Osteocyte (in vitro differentiated cells): ENCODE measurements at regions not wholly inside any gene's neighbourhood (a gene's known extent, or its start where the extent isn't known, plus 50 kb on each side); places are given as distances from the start of the nearest gene placed in this dataset.

Source experiments
- DNase-seq: peaks from one replicate; pipeline ENCODE4 v3.0.0; 2021; ENCODE audit warnings: mixed read lengths; ENCODE audit not compliant: unreplicated experiment; ENCODE audit errors: extremely low spot score
- H3K27ac Mint-ChIP-seq: one replicate; pipeline ENCODE4 v1.8.0; 2021; ENCODE audit warnings: mild to moderate bottlenecking, mixed read lengths; ENCODE audit not compliant: unreplicated experiment
- H3K27me3 Mint-ChIP-seq: one replicate; pipeline ENCODE4 v1.8.0; 2021; ENCODE audit warnings: mixed read lengths; ENCODE audit not compliant: unreplicated experiment
- H3K36me3 Mint-ChIP-seq: one replicate; pipeline ENCODE4 v1.8.0; 2021; ENCODE audit warnings: mixed read lengths; ENCODE audit not compliant: unreplicated experiment
- H3K4me1 Mint-ChIP-seq: one replicate; pipeline ENCODE4 v1.8.0; 2021; ENCODE audit warnings: mixed read lengths; ENCODE audit not compliant: unreplicated experiment
- H3K4me3 Mint-ChIP-seq: one replicate; pipeline ENCODE4 v1.8.0; 2021; ENCODE audit warnings: mild to moderate bottlenecking, moderate library complexity, mixed read lengths; ENCODE audit not compliant: unreplicated experiment
- H3K9me3 Mint-ChIP-seq: one replicate; pipeline ENCODE4 v1.8.0; 2021; ENCODE audit warnings: mixed read lengths; ENCODE audit not compliant: unreplicated experiment
- CTCF ChIP-seq: fragments of 200-600 bp; sonication (generic); IDR thresholded peaks from 2 replicates; pipeline ENCODE4 v1.5.0; 2021; ENCODE audit warnings: antibody characterized with exemption, mild to moderate bottlenecking, moderate library complexity

- H3K4me3 Mint-ChIP-seq, result no peak overlapping the region
- DNase-seq, result no peak
- H3K27me3 Mint-ChIP-seq, result peaks cover 4% of the 10 kb centered on the region
- peaks cover 15% of the 10 kb centered on the region for H3K9me3 Mint-ChIP-seq
- H3K36me3 Mint-ChIP-seq, result no peaks in the 10 kb centered on the region
- no peaks in the 10 kb centered on the region for H3K4me1 Mint-ChIP-seq
- no peak overlapping the region for H3K27ac Mint-ChIP-seq
- TF ChIP-seq CTCF, result no peak
These were observed 389.2 kb downstream of the FBXO15 start for GRCh38 chr18:73758446-73758845.

- no peak overlapping the region for H3K27ac Mint-ChIP-seq
- H3K9me3 Mint-ChIP-seq, result peaks cover 11% of the 10 kb centered on the region
- no peak for DNase-seq
- TF ChIP-seq CTCF, result no peak
- no peaks in the 10 kb centered on the region for H3K27me3 Mint-ChIP-seq
- H3K4me1 Mint-ChIP-seq, result no peaks in the 10 kb centered on the region
- no peak overlapping the region for H3K4me3 Mint-ChIP-seq
- H3K36me3 Mint-ChIP-seq, result no peaks in the 10 kb centered on the region
These were observed 391.2 kb downstream of the FBXO15 start for GRCh38 chr18:73756256-73757091.

- no peak for TF ChIP-seq CTCF
- no peaks in the 10 kb centered on the region for H3K4me1 Mint-ChIP-seq
- H3K9me3 Mint-ChIP-seq, result peaks cover 3% of the 10 kb centered on the region
- no peak overlapping the region for H3K4me3 Mint-ChIP-seq
- no peak for DNase-seq
- H3K27ac Mint-ChIP-seq, result no peak overlapping the region
- H3K27me3 Mint-ChIP-seq, result peaks cover 1% of the 10 kb centered on the region
- no peaks in the 10 kb centered on the region for H3K36me3 Mint-ChIP-seq
These were observed 394.7 kb downstream of the FBXO15 start for GRCh38 chr18:73752965-73753364.

GRCh38 chr18:73752546-73752945, 395.1 kb downstream of the FBXO15 start:
- Mint-ChIP-seq H3K27ac (no peak overlapping the region), H3K4me1 (no peaks in the 10 kb centered on the region), H3K27me3 (peaks cover 5% of the 10 kb centered on the region), H3K4me3 (no peak overlapping the region), H3K36me3 (no peaks in the 10 kb centered on the region), H3K9me3 (no peaks in the 10 kb centered on the region)
- no peak for TF ChIP-seq CTCF
- no peak for DNase-seq

GRCh38 chr18:73750052-73750451, 397.6 kb downstream of the FBXO15 start:
- H3K27me3 Mint-ChIP-seq, result peaks cover 8% of the 10 kb centered on the region
- H3K4me1 Mint-ChIP-seq, result no peaks in the 10 kb centered on the region
- no peak for DNase-seq
- H3K27ac Mint-ChIP-seq, result no peak overlapping the region
- H3K36me3 Mint-ChIP-seq, result no peaks in the 10 kb centered on the region
- no peak for TF ChIP-seq CTCF
- H3K4me3 Mint-ChIP-seq, result no peak overlapping the region
- H3K9me3 Mint-ChIP-seq, result peaks cover 8% of the 10 kb centered on the region
